ENCODE measurements at regions not wholly inside any gene's neighbourhood (a gene's known extent, or its start where the extent isn't known, plus 50 kb on each side); places are given as distances from the start of the nearest gene placed in this dataset.

DNA sequence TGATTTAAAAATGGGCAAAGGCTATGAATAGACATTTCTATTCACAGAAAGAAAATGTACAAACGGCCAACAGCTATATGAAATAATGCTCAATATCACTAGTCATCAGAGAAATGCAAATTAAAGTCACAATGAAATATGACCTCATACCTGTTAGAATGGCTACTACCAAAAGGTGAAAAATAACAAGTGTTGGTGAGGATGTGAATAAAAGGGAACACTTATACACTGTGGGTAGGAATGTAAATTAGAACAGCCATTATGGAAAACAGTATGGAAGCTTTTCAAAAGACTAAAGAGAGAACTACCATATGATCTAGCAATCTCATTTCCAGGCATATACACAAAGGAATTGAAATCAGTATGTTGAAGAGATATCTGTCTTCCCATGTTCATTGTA, 118.9 kb upstream of the SPOPL start:
- TF ChIP-seq, protein P1, sequence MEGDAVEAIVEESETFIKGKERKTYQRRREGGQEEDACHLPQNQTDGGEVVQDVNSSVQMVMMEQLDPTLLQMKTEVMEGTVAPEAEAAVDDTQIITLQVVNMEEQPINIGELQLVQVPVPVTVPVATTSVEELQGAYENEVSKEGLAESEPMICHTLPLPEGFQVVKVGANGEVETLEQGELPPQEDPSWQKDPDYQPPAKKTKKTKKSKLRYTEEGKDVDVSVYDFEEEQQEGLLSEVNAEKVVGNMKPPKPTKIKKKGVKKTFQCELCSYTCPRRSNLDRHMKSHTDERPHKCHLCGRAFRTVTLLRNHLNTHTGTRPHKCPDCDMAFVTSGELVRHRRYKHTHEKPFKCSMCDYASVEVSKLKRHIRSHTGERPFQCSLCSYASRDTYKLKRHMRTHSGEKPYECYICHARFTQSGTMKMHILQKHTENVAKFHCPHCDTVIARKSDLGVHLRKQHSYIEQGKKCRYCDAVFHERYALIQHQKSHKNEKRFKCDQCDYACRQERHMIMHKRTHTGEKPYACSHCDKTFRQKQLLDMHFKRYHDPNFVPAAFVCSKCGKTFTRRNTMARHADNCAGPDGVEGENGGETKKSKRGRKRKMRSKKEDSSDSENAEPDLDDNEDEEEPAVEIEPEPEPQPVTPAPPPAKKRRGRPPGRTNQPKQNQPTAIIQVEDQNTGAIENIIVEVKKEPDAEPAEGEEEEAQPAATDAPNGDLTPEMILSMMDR (IDR thresholded peaks at IDR 0.05), result no peak
- no peak for TF ChIP-seq POLR2A (IDR thresholded peaks at IDR 0.05)
- no peak for TF ChIP-seq POLR2AphosphoS5 (IDR thresholded peaks at IDR 0.05)
- TF ChIP-seq EP300 (IDR thresholded peaks at IDR 0.05; ENCODE audit: low read depth), result no peak

All from transverse colon (tissue), 4 donors.